GM23248 (cell line): ENCODE measurements at regions not wholly inside any gene's neighbourhood (a gene's known extent, or its start where the extent isn't known, plus 50 kb on each side); places are given as distances from the start of the nearest gene placed in this dataset.

Experiments
- EZH2 ChIP-seq: fragments of 200-600 bp; sonication (generic); IDR thresholded peaks from 2 replicates; pipeline ENCODE4 v1.6.1; 2018; ENCODE audit warnings: antibody characterized with exemption, mild to moderate bottlenecking; ENCODE audit not compliant: insufficient read depth, poor library complexity, severe bottlenecking
- EZH2phosphoT487 ChIP-seq: fragments of 200-600 bp; sonication (generic); IDR thresholded peaks from 2 replicates; pipeline ENCODE4 v1.6.1; 2018; ENCODE audit warnings: antibody characterized with exemption, moderate library complexity, mild to moderate bottlenecking, low read depth; ENCODE audit not compliant: insufficient read depth

GRCh38 chr1:244768186-244768585 is 67.3 kb upstream of the COX20 start:
- TF ChIP-seq EZH2phosphoT487 = no peak
- TF ChIP-seq EZH2 = no peak
